ENCODE measurements at regions not wholly inside any gene's neighbourhood (a gene's known extent, or its start where the extent isn't known, plus 50 kb on each side); places are given as distances from the start of the nearest gene placed in this dataset.
A peak's percentile ranks its signal among the peaks of the same experiment; 100 is the strongest.

DNA sequence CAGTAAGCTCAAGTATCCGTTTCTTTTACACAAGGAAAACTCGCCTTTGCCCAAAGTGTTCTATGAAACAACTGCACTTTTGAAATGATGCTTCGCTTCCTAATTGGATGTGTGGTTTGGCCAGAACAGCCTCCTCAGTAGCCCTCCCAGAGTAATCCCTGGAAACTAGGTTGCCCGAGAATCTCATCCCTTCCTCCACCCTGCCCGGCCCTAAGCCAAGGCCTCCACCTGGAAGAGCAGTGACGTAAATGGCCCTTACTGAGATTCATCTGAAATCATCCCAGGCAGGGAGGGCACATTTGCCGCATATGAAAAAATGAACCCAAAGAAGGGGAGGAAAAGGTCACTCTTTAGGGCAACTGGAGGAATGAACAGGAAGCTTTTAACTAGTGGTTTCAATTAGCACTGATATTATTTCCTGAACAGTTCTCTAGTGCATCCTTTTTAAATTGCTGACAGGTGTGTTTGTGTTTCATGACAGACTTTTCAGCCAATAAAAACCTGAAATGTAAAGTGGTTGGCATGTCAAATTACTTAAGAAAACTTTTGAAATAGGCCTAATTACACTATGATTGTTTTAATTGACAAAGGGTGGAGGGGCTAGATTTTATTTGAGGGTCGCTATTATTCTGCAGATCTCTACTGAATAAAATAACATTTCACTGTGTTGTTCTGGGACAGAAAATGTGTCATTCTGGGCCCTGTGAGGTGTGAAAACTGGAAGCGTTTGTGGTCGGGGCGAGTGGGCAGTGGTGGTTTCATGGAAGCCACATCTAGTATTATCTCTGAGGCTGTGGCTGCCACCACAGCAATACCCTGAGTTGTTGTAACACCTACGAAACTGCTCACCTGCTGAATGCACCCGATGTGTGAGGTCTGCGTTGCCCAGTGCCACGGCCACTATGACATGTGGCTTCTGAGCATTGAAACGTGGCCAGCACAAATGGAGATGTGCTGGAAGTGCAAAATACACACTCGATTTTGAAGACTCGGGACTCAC lies 112.1 kb downstream of the ZIC5 start:
- no peak for DNase-seq

DNA sequence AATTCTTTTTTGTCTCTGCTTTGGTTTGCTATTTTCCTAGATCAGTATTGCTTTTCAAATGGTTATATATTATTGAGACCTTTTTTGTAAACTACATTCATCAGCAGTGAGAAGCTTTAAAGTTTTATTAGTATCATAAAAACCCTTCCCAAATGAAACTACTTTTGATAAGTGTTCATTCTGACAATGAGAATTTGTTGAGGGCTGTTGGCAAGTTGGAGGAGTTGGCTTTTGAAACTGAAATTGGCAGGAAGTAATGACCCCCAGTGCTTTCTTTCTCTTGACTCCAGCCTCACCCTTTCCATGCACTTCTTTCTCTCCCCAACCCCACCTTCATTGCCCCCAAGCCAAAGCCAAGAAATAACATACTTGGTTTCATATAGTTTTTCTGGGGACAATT lies 113.8 kb downstream of the ZIC5 start:
- peak; percentile 65 for DNase-seq

DNA sequence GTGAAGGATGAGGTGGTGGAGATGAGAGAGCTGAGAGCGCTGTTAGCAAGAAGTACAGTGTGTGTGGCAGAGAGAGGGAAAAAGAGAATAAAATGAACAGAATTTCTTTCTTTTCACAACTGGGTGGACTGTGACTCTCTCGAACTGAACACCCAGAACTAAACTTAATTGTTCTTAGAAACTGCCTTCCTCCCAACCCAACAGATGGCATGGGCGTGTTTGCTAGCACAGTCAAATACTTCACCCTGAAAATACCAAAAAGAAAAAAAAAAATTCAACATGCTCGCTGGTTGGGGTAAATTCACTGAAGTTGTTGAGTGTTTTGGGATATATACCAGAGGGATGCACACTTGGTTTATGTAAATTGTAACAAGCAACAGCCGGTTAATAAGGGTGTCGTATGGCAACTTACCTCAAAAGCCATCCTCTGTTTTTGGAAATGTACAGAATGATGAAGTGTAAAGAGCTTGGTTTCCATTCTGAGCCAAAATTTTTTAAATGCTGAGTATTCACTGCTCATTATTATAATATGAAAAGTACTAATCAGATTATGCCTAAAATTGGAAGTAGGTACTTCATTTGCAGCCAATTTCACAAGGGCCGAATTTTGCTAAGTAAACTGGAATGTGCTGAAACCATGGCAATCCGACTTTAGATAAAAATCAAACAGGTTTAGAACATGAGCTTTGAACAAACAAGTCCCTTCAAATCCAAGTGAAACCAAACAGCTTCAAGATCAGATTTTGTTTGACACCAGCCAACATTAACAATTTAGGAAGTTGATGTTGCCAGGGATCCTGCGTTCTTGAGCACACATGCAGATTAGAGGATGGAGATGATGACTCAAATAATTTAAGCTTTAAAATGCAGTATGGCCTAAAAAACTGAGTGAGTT lies 115.8 kb downstream of the ZIC5 start:
- no peak for DNase-seq

DNA sequence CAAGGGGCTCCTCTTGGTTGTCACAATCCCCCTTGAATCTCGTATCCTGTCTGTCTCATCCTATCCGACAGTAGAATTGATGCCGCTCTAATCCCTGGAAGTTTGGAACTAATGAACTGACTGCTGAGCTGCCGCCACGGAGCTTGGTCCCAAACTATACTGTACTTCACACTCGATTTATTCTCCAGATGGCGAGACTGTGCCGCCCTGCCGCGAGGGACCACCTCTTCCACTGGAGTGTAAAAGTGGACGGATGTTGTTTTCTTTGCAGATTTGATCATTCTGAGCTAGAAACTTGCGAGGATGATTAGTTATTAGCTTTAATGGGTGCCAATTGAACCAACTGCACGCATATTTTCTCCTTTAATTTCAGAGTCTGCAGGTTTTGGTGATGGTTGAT lies 117.2 kb downstream of the ZIC5 start:
- no peak for DNase-seq

DNA sequence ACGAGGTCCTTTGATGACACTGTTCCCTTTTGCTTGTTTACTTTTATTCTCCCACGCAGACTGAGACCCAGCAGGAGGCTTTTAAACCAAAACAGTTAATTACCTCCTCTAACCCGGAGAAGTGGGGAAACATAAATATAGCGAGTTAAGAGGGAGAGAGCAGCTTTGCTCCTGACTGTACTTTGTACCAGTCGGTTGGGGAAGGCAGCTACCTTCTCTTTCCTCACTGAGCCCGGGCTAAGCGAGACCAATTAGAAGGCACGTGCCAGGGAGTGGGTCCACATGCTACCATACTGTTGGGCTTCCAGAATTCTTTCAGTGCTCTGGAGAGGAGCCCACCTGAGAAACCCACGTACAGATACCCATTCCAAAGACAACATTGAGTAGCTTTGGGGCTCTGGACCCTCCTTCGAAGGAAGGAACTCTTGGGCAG lies 124.2 kb downstream of the ZIC5 start:
- peak; percentile 82 for DNase-seq

DNA sequence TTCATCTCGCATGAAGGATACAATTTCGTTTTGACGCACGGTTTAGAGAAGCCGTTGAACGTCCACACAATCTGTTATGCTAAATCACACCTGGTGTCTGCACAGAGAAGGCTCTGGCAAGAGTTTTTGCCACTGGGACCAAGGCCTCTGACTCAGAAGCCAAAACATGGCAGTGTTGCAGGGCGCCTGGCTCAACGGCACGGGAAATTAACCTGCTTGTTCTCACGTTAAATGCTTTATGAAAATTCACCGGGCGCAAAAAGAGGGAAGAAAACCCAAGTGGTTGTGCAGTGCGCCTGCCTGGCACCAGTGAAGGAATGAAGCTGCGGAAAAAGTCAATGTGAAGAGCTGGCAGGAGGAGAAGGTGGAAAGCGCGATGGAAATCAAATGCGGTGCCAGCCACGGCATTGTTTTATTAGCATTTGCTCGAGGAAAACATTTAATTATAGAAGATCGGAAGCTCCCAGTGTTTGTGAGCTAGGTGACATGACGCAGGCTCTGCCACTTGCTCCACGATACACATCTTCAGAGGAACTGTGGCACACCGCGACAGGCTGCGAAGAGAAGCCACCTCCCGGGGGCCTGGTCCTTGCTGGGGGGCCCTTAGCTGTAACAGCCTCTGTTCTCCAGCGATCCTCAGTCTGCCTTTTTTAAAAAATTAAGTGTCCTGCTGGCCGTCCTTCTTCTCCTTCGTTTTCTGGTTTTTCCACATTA lies 126.2 kb downstream of the ZIC5 start:
- DNase-seq = no peak

DNA sequence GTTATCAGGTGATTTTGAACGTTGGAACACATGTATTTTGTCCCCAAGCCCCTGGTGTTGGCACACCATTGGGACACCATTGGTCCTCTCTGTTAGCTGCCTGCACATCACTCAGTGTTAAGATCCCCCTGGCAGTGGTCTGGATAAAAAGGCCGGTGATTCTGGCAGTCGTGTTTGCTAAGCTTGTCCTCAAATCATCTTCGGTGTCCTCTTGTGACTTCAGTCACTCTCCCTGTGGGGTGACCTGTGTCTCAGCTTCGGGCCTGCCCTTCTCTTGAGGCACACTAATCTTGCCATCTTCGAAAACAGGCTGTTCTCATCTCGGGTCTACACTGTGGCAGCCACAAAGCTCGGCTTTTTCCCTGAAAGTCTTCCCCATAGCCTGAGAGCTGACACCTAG lies 127.1 kb downstream of the ZIC5 start:
- no peak for DNase-seq

DNA sequence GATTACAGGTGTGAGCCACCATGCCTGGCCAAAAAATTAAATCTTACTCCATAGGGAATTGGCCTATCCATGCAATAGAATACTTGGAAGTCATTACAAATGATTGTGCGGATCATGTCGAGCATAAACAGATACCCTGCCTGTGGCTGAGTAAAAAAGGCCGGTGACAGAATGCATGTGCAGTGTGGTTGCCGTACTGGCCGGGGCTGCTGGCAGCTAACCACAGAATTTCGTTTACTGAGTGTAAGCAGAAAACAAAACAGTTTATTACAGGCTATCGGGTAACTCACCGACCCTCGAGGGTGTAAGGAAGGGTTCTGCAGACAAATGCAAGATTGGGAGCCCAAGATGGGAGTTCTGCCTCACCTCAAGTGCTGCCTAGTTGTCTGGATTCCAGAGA lies 127.7 kb downstream of the ZIC5 start:
- no peak for DNase-seq

DNA sequence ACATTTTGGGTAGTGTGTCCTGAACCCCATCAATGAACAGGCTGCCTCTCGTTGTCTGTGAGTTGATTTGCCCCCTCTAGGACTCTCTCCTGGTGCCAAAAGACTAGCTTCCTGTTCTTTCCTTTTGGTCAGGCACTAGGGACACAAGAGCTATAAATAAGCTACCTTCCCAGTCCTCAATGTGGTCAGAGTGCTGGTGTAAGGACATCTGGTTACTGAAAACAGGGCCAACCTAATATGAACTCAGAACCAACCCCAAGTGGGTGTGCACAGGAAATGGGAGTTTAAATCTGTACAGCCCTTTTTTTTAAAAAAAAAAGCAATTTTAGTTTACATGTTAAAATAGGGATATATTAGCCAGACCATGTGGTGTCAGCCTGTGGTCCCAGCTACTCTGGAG lies 129.2 kb downstream of the ZIC5 start:
- no peak for DNase-seq

DNA sequence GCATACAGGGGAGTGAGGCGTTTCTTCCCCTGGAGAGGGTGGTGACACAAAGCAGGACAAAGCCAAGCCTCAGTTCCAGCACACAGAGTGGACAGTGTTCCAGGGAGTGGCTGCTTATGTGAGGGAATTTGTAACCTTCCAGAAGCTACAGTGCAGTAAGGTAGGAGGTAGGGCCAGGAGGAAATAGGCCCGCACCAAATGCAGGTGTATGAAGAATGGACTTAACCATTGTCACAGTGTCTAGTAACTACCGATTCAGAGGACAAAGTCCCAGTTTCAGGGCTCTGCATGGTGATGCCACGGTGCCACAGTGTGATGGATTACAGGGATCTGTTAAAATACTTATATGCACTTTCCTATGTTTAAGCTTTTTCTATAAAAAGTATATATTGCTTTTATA lies 135.3 kb downstream of the ZIC5 start:
- no peak for DNase-seq

DNA sequence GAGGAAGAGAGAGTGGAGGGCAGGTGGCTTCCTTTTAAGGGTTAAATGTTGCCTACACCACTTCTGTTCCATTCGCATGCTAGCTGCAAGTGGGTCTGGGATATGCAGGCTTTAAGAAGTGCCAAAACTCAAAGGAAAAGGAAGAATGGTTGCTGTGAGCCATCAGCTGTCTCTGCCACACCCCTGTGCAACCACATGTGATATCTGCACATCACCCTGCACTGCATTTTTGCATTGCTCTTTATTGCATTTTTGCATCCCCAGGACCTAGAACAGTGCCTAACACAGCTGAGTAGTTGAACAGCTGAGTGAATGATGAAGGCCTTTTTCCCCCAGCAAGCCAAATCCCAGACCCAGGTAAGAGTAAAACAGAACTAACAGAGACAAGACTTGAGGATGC lies 136.1 kb downstream of the ZIC5 start:
- DNase-seq = no peak

DNA sequence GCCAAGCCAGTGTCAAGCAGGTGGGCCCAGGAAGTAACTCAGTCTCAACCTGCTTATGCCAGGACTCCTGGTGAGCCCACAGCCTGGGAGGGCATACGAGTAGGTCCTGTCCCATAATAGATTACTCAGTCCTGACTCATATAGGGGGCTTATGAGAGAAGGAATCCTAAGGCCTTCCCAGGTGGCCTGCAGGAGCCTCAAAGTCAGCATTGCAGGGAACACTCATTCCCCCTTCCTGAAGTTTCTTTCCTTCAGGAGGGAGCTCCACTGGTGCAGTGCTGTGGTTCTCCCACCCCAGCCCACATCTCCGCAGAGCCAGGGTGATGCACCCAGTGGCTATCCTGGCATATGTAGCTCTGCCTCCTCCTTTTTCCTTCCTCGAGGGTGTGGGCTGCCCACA lies 137.3 kb downstream of the ZIC5 start:
- DNase-seq = no peak

DNA sequence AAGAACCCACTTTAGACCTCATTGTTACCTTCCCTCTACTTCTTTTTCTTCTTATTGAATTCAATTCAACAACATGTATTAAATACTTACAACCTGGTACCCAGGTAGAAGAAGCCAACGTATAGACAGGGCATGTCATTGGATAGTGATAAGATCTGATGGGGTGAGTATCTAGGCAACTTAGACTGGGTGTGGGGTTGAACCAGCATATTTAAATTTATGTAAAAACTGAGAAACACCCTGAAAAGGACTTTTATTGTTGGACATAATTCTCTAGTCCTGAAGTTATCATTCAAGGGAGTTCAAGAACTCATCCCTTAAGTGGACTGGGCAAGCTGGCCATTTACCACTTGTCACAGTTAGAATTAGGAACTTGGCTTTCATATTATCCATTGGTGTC lies 139.2 kb downstream of the ZIC5 start:
- no peak for DNase-seq

DNA sequence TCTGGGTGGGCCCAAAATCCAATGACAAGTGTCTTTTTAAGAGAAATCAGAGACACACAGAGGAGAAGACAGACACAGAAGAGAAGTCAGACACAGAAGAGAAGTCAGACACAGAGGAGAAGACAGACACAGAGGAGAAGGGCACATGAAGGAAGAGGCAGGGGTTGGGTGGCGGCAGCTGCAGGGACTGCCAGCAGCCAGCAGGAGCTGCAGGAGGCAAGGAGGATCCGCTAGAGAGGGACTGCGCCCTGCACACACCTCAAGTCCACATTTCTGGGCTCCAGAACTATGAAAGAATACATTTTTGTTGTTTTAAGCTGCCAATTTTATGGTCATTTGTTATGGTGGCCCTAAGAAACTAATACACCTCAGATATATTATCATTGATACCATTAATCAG lies 140.6 kb downstream of the ZIC5 start:
- no peak for DNase-seq

DNA sequence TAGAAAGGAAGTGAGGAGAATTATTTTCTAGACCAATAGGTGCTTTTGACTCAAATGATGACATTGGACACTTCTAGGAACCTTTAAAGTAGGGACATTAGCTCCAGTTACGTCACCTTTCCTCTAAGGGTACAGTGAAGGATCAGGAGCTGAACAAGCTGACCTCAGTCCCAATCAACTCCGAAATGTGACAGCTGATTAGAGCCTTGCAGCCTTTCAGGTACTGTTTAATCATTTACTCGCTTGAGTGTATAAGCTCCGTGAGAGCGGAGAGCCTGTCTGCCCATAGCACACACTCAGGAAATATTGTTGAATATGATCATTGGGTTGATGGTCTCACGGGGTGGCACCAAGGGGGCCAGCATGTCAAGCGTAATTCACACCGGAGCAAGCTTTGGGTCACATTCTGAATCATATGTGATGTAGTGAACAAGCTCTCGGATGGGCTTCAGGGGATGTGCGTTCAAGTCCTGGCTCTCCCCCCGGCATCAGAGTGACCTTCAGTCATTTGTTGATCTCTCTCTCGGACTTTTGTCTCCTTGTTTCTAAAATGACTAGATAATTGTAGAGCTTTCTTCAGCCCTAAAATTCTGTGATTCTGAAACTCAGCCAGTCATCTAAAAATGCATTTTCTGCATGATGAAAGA lies 141.9 kb downstream of the ZIC5 start:
- DNase-seq = no peak

DNA sequence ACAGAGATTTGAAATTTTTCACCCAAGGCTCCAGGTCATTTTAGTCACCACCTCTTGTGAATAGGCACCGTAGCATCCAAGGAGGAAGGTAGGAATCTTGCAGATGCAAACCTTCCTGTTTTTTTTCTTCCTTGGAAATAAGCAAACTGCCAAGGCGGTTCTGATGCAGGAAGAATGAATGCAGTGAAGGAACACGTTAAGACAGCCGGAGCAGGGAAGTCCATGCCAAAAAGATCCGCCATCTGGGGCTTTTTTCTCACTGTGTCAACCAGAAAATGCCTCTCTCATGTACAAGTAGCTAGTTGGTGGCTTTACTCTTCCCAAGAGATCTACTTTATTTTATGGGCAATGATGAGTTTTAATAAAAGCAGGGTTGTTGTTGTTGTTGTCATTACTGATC lies 142.4 kb downstream of the ZIC5 start:
- DNase-seq = no peak

DNA sequence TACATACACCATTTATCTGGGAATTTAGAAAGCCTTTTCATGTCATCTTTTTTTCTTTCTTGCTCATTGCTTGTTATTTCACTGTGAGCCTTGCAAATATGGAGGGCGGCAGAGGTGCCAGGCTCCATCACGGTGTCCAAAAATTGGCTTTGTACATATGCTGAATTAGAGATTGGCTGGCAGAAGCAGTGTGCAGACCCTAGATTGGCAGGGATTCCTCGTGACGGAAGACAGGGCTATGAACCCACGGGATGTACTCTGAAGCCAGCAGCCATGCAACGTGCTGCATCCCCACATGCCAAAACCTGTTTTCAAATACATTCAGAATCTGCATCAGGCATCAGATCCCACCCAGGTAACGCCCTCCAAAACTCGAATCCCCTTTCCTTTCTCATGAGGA lies 142.8 kb downstream of the ZIC5 start:
- no peak for DNase-seq

DNA sequence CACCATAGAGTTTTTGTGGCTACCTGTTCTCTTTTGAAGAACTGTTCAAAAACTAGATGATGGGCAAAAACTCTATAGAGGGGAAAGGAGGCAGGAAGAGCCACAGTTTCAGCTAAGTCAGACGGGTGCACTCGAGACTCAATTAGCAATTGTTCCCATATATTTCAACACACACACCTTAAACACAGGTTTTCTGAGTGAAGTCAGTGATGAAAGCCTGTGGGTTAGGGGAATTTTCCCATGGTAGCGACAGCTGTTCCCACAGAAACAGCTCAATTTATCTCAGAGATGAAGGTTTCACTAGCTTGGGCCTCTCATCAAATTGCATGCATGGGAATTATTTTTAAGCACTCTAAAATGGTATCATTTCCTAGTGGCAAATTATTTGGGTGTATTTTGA lies 143.4 kb downstream of the ZIC5 start:
- no peak for DNase-seq

DNA sequence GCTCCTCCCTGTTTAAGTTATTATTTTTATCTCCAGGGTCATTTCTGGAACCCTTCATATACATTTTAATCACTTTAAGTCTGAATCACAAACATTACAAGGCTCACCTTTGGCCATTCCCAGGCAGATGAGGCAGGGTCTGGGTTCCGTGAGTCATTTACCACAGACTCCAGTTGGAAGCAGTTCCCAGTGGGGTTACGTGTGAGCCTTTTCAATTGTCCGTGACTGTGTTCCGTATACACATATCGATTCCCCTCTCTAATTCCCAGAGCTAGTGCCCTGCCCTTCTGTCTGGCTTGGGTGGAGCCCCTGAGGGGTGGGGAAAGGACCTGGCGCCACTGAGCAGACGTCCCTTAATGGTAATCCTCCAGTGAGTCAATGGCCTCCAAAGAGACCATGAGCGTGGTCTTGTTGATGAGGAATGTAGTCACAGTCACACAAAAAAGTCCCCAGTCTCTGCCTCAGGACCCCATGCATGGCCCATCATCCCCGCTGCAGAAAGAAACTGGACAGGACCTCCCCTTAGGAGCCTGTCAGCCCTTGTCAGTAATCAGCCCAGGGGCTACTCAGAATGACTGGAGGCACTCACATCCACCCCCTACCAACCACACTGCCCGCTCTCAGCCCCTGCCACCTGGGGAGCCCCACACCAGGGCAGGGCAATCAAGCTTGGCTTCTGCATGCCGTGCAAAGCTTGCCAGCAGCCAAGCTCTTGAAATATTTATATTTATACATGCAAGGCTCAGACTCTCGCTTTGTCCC lies 144.4 kb downstream of the ZIC5 start:
- no peak for DNase-seq

DNA sequence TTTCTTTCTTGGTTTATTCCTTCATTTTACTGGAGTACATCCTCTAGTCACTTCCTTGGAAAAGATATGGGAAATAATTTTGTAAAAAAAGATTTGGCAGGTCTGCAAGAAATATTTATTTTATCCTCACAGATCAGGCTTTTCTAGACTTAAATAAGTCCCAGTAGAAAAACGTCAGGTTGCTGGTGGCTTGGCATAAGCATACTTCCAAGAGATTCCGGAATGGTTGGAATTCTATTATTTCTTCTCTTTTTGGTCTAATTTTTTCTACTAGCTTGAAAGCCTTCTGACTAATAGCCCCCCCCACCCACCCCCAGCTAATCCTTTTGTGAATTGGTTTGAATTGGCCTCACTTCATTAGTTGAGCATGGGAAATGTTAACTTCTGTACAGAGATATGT lies 147.6 kb downstream of the ZIC5 start:
- no peak for DNase-seq

DNA sequence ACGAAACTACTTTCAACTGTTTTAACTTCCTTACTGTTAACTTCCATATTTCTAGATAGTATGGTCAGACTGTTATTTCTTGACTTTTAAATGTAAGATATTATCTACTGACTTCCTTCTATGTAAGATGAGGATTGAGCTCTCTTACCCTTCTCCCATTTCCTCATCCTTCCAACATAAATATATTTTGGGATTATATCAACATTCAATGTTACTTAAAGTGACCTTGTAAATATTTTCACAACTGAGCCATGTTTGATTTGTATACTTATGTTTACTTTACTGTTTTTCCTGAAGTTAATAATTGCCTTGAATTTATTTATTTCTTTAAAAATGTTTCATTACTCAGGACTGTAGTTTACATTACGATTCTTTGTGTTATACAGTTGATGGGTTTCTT lies 148.7 kb downstream of the ZIC5 start:
- no peak for DNase-seq

DNA sequence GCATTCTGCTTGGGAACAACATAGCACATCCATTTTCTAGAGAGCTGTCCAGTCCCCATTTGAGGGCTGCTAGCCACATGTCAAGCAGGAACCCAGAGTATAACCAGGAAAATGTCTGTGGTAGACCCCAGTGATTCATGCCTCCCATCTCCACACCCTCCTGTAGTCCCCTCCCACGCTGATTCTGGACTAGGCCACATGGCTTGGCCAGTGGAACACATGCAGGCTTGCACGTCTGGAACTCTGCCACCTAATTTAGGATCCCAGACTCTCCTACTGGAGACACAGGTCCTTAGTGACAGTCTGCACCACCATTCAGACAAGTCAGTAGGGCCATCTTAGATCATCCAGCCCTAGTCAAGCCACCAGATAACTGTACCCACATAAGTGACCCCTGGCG lies 149.8 kb downstream of the ZIC5 start:
- DNase-seq = no peak
